Esophagus mucosa (tissue), 1 donor: ENCODE measurements at regions not wholly inside any gene's neighbourhood (a gene's known extent, or its start where the extent isn't known, plus 50 kb on each side); places are given as distances from the start of the nearest gene placed in this dataset.

Source experiments
- ATAC-seq: fragments of 200-7000 bp; cut with Tn5 transposase; one replicate; pipeline ENCODE4 v1.9.1; 2020
- donor health status: DM: yes; HTN: yes; CAD: no.

DNA sequence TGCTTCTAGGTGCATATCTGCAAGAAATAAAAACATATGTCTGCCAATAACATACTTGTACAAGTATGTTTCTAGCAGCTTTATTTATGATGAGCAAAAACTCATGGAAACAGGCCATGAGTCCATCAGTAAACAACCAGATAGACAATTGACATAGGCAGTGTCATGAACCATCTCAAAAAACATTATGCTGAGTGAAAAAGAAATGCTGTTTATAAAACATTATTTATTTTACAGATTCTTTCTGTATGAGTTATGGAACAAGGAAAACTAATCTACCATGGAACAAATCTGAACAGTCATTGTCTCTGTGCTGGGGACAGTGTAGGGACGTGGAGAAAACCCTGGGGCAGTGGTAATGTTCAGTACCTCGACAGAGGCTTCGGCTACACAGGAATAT lies 283.9 kb downstream of the UQCRFS1 start:
- no peak for ATAC-seq

GRCh38 chr19:28927456-28927855 lies 285.5 kb downstream of the UQCRFS1 start:
- no peak for ATAC-seq

DNA sequence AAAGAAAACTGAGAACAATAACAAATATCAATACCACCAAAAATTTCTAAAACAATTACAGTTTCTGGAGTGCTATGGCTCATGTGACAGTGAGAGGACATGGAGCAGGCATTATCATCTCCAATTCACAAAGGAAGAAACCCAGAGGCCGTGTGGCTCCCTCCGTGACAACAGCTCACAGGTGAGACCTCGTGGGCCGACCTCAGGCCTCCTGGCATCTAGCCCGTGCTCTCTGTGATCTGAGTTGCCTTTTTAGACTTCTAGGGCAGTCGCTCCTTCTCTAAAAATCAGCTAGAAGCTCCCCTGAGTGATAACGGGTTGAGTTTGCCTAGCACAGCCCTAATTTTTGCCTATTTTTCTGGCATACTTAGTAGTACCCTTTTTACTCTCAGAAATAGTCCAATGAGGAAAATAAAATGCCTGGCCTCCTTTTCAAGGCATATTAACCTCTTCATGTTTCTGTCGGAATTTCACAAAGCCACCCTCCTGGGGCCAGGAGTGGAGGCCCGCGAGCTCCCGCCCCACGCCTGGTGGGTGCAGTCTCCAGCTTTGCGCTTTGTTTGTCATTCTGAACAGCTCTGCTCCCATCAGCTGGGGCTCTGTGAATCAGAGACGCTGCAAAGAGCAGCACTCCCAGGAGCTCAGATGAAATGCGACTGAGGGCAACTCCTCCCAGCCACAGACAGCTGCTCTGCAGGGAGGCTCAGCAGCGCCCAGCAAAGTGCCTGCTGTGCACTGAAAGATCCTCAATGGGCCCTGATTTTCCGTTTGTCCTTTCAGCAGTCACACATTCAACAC lies 292.5 kb downstream of the UQCRFS1 start:
- ATAC-seq = no peak

DNA sequence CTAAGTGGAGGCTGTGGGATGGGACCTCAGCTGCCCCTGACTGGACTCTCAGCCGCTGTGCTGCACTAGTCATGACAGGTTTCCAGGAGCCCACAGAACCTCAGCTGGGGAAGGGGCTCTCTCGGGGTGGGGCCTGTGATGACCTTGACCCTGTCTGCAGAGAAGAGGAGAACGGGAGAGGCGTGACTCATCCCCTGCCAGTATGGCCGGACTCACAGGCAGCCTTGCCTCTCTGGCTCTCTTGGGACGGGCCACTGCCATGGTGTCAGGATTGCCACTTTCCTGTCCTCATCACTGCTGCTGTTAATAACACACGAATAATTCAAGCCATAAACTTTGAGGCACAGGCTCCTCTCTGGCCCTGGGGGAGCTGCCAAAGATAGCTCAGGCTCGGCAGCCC lies 295.3 kb downstream of the UQCRFS1 start:
- ATAC-seq = no peak

DNA sequence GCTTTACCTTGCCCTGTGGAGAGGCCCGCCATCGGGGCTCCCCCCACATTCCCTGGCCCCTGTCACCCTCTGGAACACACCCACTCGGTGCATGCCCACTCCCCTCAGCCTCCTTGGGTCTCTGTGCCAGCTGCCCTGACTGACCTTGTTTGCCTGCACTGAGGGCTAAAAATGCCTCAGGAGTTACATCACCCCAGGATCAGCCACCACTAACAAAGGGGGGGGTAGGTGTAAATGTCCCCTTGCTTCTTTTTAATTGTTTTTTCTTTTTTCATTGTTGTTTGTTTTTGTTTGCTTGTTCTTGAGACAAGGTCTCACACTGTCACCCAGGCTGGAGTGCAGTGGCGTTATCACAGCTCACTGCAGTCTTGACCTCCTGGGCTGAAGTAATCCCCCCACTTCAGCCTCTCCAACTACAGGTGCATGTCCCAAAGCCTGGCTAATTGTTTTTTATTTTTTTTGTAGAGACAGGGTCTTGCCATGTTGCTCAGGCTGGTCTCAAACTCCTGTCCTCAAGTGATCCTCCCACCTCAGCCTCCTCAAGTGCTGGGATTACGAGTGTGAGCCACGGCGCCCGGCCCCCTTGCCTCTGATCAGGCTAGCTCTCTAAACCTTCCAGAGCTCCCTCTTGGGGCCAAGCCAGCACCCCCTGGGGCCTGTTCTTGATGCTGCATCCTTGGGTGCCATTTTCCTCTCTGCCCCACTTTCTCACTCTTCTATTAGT lies 297.1 kb downstream of the UQCRFS1 start:
- no peak for ATAC-seq

DNA sequence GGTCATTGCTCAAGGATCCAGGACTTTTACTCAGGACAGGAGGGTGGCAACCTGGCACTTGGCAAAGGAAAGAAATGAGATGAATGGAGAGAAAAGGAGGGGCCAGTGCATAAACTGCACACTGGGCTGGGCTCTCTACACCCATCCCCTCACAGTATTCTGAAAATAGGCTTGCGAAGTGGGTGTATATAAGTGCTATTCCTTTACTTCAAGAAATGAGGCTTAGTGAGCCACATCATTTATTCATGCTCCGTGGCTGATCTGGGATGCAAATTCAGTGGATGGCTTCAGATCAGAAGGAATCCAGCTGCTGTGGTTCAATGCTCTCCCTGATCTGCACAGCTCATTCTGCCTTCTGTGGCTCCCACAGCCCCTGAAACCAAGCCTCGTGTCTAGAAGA lies 297.7 kb downstream of the UQCRFS1 start:
- ATAC-seq = no peak

DNA sequence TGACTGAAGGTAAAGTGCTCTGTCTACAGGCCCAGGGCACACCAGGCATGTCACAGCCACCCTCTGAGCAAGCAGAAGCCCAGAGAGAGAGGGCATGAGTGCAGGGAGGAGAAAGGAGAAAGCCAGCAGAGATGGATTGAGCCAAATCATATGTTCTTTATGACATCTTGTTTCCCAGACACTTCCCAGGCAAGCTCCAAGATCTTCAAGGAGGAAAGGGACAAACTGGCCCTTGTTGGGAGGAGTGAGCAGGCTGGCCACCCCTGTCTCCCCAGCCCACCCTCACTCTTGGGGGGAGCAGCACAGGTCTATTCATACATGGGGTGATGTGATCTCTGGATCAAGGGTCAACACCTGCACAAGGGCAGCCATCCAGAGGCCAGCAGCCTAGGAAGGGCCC lies 298.8 kb downstream of the UQCRFS1 start:
- ATAC-seq = no peak

DNA sequence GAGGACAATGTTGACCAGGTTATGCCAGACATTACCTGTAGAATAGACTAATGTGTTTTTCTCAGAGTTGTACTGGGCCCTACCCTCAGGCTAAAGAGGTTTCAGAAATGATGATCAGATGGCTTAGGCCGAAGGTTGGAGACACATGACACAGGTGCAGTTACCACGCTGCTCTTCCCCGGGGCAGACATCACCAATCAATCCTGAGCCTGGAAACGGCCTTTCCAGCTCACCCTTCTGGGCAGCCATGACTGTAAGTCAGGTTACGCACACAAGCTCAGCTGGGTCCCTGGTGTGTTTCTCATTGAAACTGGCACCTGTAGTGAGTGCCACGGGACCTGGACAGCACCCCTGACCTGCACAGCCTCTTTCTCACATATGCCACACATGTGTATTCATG lies 299.3 kb downstream of the UQCRFS1 start:
- ATAC-seq = no peak

GRCh38 chr19:28908941-28909340 lies 304.0 kb downstream of the UQCRFS1 start:
- no peak for ATAC-seq

DNA sequence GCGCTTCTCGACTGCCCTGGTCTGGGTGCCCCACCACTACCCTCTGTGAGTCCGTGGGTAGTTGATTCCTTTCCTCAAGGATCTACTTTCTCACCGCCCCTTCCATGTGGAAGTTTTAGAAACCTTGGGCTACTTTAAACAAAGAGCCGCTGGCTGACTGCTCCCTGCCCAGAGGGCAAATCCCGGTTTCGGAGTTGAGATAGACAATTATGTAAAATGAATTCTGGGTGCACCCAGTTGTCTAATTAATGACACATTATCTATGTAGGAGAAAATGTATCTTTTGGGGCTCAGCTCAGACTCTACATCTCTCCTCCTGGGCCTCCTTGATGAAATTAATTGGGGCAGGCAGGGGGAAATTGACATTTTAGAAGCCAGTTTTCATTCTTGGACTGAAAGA lies 305.4 kb downstream of the UQCRFS1 start:
- ATAC-seq = no peak

DNA sequence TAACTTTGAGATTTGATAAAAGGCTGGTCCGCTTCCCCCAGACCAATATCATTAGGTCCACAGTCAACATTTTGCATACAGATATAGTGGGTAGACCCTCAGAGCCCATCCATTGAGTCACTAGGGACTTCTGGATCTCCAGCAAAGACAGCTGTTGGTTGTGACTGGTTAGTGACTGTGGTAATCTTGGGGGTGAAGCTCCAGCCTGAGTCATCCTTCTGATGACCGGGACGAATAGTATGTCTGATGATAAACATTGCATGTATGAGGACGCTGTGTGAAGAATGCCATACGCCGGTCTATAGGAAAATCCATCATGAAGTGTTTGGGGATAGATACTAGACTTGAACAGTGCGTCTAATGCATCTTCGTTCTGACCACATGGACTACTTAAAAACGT lies 307.0 kb downstream of the UQCRFS1 start:
- ATAC-seq = no peak

DNA sequence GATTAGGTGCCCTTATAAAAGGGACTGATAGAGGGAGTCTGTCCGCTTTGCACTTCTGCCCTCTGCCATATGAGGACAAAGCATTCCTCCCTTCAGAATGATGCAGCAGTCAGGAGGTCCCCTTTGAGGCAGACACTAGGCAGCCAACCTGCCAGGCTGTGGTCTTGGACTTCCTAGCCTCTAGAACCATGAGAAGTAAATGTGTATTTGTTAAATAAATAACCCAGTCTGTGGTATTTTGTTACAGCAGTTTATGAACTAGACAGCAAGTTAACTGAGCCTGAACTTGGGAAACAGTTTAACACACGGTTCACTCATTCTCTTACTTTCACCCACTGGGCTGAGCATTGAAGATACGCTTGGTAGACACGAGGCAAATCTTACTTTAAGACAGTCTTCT lies 313.2 kb downstream of the UQCRFS1 start:
- ATAC-seq = no peak

- ATAC-seq = no peak
These were observed 314.7 kb downstream of the UQCRFS1 start for GRCh38 chr19:28898249-28898648.

DNA sequence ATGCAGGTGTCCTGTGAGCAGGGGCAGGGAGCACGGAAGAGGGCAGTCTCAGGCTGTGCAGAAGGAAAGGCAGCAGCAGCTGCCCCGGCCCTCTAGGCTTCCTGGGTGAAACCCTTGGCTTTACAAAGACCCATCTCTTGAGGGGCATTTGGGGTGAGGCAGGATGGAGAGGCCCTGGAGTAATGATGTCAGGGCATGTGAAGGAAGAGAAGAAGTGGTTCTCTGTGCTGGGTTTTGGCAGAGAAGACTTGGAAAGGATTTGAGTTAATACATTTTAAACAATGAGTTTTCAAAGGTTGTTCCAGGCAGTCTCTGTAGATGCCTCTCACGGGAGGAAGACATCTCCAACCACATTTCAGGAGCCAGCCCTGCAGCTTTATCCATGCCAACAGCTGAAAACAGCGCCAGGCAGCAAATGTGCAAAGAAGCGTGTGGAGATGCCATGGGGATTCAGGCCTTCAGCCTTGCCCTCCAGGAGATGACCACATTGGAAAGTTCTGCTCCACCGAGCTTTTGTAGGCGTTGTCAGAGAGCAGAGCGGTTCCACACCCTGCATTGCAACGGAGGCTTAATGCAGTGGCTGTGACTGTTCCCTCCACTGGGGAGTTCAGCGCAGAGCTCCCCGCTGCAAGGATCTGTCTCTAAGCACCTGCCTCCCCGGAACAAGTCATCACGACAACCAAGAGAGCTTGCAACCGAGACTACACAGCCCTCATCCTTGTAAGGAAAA lies 322.8 kb downstream of the UQCRFS1 start:
- no peak for ATAC-seq

- ATAC-seq = no peak
These were observed 324.9 kb downstream of the UQCRFS1 start for GRCh38 chr19:28887920-28888618.

DNA sequence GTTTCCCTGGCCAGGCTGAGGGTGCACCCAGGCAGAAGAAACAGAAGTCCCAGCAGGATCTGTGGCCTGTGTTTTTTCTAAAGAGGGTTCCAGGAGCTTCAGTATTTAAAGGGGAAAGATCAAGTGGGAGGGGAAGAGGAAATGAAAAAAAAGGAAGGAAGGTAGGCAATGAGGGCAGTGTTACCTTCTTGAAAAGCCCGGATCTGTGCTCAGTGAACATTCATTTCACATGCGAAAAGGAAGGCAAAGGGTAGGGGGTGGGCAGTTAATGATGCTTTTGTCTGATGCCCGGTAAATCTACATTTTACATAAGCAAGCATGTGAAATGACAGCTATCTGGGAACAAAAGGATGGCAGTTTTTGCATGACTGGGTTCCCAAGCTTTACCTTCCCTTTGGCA lies 326.2 kb downstream of the UQCRFS1 start:
- ATAC-seq = no peak

DNA sequence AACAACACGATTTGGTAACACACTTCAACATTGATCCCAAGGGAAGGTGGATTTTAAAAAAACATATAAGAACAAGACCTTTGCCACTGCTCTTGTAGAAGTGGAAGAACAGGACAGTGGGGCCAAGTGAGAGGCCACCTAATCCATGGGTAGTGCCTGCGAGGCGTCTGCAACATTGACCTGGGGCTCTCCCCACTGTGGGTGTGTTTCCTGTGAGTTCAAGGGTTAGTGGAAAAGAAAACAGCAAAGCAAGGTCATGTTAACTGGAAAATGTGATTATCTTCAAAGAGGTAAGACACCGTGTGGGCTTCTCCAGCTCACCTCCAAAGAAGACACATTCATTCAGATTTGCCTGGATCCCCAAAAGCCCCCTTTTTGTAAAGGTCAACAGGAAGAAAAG lies 327.0 kb downstream of the UQCRFS1 start:
- ATAC-seq = no peak

DNA sequence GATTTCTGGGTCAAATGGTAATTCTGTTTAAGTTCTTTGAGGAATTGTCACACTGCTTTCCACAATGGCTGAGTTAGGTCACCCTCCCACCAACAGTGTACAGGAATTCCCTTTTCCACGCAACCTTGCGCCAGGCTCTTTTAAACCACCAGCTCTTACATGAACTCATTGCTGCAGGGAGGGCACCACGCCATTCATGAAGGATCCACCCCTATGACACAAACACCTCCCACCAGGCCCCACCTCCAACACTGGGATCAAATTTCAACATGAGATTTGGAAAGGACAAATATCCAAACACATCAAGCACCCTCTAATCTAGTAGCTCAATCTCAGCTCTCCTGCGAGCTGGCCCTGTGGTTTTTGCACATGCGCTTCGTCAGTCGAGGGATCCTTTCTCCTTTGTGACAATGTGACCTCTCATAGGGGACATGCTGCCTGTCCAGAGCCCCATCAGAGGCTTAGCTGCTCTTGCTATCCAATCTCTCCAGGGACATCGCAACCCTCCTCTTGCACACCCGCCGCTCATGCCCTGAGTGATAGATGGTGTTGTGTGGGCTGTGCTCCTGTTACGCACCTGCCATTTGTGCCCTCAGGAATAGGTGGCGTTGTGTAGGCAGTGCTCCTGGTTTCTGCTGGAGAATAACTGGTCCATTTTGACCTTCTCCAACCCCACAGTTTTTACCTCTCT lies 328.0 kb downstream of the UQCRFS1 start:
- no peak for ATAC-seq

- no peak for ATAC-seq
These were observed 329.7 kb downstream of the UQCRFS1 start for GRCh38 chr19:28883241-28883693.

DNA sequence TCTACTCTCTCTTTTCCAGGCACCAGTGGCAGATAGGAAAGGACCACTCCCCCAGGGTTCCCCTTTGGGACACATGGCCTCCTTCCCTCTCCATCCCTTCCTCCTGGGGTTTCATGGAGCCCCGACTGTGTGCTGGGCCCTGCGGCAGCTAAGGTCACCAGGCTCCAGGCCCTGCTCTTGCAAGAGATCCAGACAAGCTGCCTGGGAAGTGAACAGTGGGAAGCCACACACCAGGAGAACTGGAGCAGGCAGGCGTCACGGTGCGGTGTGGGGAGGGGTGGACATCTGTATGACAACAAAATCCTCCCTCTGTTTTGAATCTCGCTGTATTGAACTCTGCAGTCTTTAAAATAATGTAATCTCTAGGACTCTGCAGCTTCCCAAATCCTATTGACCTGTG lies 330.1 kb downstream of the UQCRFS1 start:
- ATAC-seq = no peak

GRCh38 chr19:28881616-28882015 lies 331.3 kb downstream of the UQCRFS1 start:
- no peak for ATAC-seq

DNA sequence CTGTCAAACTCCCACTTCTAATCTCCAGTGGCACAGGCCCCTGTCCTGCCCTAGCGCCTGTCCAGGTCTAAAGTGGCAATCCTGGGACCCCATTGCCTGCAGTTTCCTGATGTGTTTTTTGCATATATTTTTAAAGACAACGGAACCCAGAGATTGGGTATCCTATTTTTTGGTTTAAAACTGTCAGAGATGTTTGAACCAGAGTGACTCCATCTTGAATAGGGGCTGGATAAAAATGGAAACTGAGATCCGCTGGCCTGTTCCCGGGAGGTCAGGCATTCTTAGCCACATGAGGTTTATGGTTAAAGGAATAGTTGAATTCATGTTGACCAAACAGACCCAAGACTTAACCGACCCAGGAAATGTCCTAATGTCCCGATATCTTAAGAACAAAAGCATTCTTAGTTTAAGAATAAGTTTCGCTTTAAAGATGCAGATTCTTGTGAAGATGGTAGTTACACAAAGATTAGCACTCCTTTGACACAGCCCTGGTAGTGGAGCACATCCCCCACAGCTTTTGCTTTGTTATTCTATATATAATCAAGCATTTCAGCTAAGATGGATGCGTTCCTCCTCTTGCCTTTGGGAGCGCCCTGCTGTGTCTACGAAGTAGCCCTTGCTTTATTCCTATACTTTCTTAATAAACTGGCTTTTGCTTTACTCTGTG lies 332.1 kb downstream of the UQCRFS1 start:
- ATAC-seq = no peak
